GM18951 (cell line): ENCODE measurements at regions not wholly inside any gene's neighbourhood (a gene's known extent, or its start where the extent isn't known, plus 50 kb on each side); places are given as distances from the start of the nearest gene placed in this dataset.

Experiments used
- POLR2A ChIP-seq: IDR thresholded peaks from 4 replicates; pipeline ENCODE4 v1.6.1; 2011; ENCODE audit warnings: mild to moderate bottlenecking; ENCODE audit not compliant: insufficient read length, insufficient read depth; ENCODE audit errors: extremely low read depth
- in situ Hi-C: fragments of 300-500 bp; cut with MboI; formaldehyde crosslinking; loops from one replicate; pipeline ENCODE4 v1.12.0; 2022; ENCODE audit warnings: low sequenced_read_pairs, mixed read lengths, inconsistent platforms; ENCODE audit not compliant: unreplicated experiment

- TF ChIP-seq POLR2A = no peak
- in situ Hi-C loops = no loop called here
These were observed 251.6 kb upstream of the TSHZ3 start for GRCh38 chr19:31600731-31601295.

GRCh38 chr19:31601855-31602254 is 252.6 kb upstream of the TSHZ3 start:
- no peak for TF ChIP-seq POLR2A
- in situ Hi-C loops = no loop called here

- in situ Hi-C loops = no loop called here
These were observed 253.3 kb upstream of the TSHZ3 start for GRCh38 chr19:31602548-31602947.

GRCh38 chr19:31604493-31605040 is 255.3 kb upstream of the TSHZ3 start:
- in situ Hi-C loops = no loop called here
- TF ChIP-seq POLR2A = no peak

More at GRCh38 chr19:31602548-31602947, 253.3 kb upstream of the TSHZ3 start:
- no peak for TF ChIP-seq POLR2A

- in situ Hi-C loops = no loop called here
- TF ChIP-seq POLR2A = no peak
These were observed 260.8 kb upstream of the TSHZ3 start for GRCh38 chr19:31610018-31610417.

- in situ Hi-C loops = no loop called here
- TF ChIP-seq POLR2A = no peak
These were observed 262.0 kb upstream of the TSHZ3 start for GRCh38 chr19:31611046-31611877.

GRCh38 chr19:31612873-31613272 is 263.6 kb upstream of the TSHZ3 start:
- TF ChIP-seq POLR2A = no peak
- in situ Hi-C loops = no loop called here

GRCh38 chr19:31613683-31614219 is 264.5 kb upstream of the TSHZ3 start:
- in situ Hi-C loops = no loop called here
- TF ChIP-seq POLR2A = no peak

GRCh38 chr19:31616031-31616430 is 266.8 kb upstream of the TSHZ3 start:
- in situ Hi-C loops = no loop called here
- no peak for TF ChIP-seq POLR2A

- no peak for TF ChIP-seq POLR2A
These were observed 267.9 kb upstream of the TSHZ3 start for GRCh38 chr19:31617010-31617585.

GRCh38 chr19:31625056-31625455 is 275.8 kb upstream of the TSHZ3 start:
- TF ChIP-seq POLR2A = no peak
- in situ Hi-C loops = no loop called here

More at GRCh38 chr19:31617010-31617585, 267.9 kb upstream of the TSHZ3 start:
- in situ Hi-C loops = no loop called here

GRCh38 chr19:31625575-31625974 is 276.3 kb upstream of the TSHZ3 start:
- no peak for TF ChIP-seq POLR2A
- in situ Hi-C loops = no loop called here

GRCh38 chr19:31626941-31627340 is 277.7 kb upstream of the TSHZ3 start:
- in situ Hi-C loops = no loop called here
- TF ChIP-seq POLR2A = no peak
